ENCODE measurements at regions not wholly inside any gene's neighbourhood (a gene's known extent, or its start where the extent isn't known, plus 50 kb on each side); places are given as distances from the start of the nearest gene placed in this dataset.

- no peak overlapping the region for H3K4me3 Mint-ChIP-seq
- DNase-seq = no peak
- H3K4me1 Mint-ChIP-seq (ENCODE audit: low read depth) = no peaks in the 10 kb centered on the region
- H3K9me3 Mint-ChIP-seq = no peaks in the 10 kb centered on the region
- H3K27me3 Mint-ChIP-seq = no peaks in the 10 kb centered on the region
- no peak overlapping the region for H3K27ac Mint-ChIP-seq
- no peaks in the 10 kb centered on the region for H3K36me3 Mint-ChIP-seq (ENCODE audit: low read depth)
These were observed 336.4 kb downstream of the LRIG3 start for GRCh38 chr12:58583940-58584339.

- H3K4me1 Mint-ChIP-seq (ENCODE audit: low read depth) = no peaks in the 10 kb centered on the region
- H3K36me3 Mint-ChIP-seq (ENCODE audit: low read depth) = no peaks in the 10 kb centered on the region
- no peaks in the 10 kb centered on the region for H3K9me3 Mint-ChIP-seq
- DNase-seq = no peak
- H3K27ac Mint-ChIP-seq = no peak overlapping the region
- no peaks in the 10 kb centered on the region for H3K27me3 Mint-ChIP-seq
- H3K4me3 Mint-ChIP-seq = no peak overlapping the region
These were observed 335.4 kb downstream of the LRIG3 start for GRCh38 chr12:58584880-58585279.

GRCh38 chr12:58586762-58587161 lies 333.5 kb downstream of the LRIG3 start:
- Mint-ChIP-seq H3K4me1 (ENCODE audit: low read depth) (no peaks in the 10 kb centered on the region), H3K36me3 (ENCODE audit: low read depth) (no peaks in the 10 kb centered on the region), H3K4me3 (no peak overlapping the region), H3K27ac (no peak overlapping the region), H3K27me3 (no peaks in the 10 kb centered on the region), H3K9me3 (no peaks in the 10 kb centered on the region)
- no peak for DNase-seq

- Mint-ChIP-seq H3K9me3 (no peaks in the 10 kb centered on the region), H3K27me3 (no peaks in the 10 kb centered on the region), H3K27ac (no peak overlapping the region), H3K4me1 (ENCODE audit: low read depth) (no peaks in the 10 kb centered on the region), H3K36me3 (ENCODE audit: low read depth) (no peaks in the 10 kb centered on the region), H3K4me3 (no peak overlapping the region)
- no peak for DNase-seq
These were observed 331.5 kb downstream of the LRIG3 start for GRCh38 chr12:58588770-58589169.

GRCh38 chr12:58592475-58593207 lies 327.7 kb downstream of the LRIG3 start:
- no peaks in the 10 kb centered on the region for H3K27me3 Mint-ChIP-seq
- no peaks in the 10 kb centered on the region for H3K4me1 Mint-ChIP-seq (ENCODE audit: low read depth)
- H3K27ac Mint-ChIP-seq = no peak overlapping the region
- no peaks in the 10 kb centered on the region for H3K36me3 Mint-ChIP-seq (ENCODE audit: low read depth)
- H3K9me3 Mint-ChIP-seq = no peaks in the 10 kb centered on the region
- H3K4me3 Mint-ChIP-seq = no peak overlapping the region
- no peak for DNase-seq

- H3K27ac Mint-ChIP-seq = no peak overlapping the region
- DNase-seq = no peak
- no peaks in the 10 kb centered on the region for H3K36me3 Mint-ChIP-seq (ENCODE audit: low read depth)
- no peak overlapping the region for H3K4me3 Mint-ChIP-seq
- no peaks in the 10 kb centered on the region for H3K27me3 Mint-ChIP-seq
- no peaks in the 10 kb centered on the region for H3K4me1 Mint-ChIP-seq (ENCODE audit: low read depth)
- no peaks in the 10 kb centered on the region for H3K9me3 Mint-ChIP-seq
These were observed 326.6 kb downstream of the LRIG3 start for GRCh38 chr12:58593557-58594304.

DNA sequence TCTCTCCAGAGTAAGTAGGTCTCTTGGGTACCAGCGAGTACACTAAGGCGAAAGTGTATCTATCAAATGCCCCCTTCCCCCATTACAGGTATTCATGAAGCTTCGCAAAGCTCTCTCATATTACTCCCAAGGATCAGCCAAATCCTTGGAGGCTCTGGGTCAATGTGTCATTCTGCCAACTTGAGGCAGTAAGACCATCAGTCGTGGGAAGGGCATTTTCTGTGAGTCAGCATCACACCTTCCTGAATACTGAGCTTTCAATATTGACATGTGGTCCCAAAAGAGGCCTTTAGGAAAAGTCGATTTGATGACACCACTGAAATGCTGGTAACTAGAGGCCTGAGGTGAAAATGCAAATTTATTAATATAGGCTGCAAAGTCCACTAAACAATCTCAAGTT lies 323.9 kb downstream of the LRIG3 start:
- DNase-seq = no peak
- no peaks in the 10 kb centered on the region for H3K36me3 Mint-ChIP-seq (ENCODE audit: low read depth)
- no peaks in the 10 kb centered on the region for H3K27me3 Mint-ChIP-seq
- no peaks in the 10 kb centered on the region for H3K9me3 Mint-ChIP-seq
- no peaks in the 10 kb centered on the region for H3K4me1 Mint-ChIP-seq (ENCODE audit: low read depth)
- H3K4me3 Mint-ChIP-seq = no peak overlapping the region
- H3K27ac Mint-ChIP-seq = no peak overlapping the region

- no peaks in the 10 kb centered on the region for H3K27me3 Mint-ChIP-seq
- H3K36me3 Mint-ChIP-seq (ENCODE audit: low read depth) = no peaks in the 10 kb centered on the region
- no peaks in the 10 kb centered on the region for H3K4me1 Mint-ChIP-seq (ENCODE audit: low read depth)
- H3K4me3 Mint-ChIP-seq = no peak overlapping the region
- DNase-seq = no peak
- no peak overlapping the region for H3K27ac Mint-ChIP-seq
- H3K9me3 Mint-ChIP-seq = no peaks in the 10 kb centered on the region
These were observed 318.8 kb downstream of the LRIG3 start for GRCh38 chr12:58601529-58601928.

DNA sequence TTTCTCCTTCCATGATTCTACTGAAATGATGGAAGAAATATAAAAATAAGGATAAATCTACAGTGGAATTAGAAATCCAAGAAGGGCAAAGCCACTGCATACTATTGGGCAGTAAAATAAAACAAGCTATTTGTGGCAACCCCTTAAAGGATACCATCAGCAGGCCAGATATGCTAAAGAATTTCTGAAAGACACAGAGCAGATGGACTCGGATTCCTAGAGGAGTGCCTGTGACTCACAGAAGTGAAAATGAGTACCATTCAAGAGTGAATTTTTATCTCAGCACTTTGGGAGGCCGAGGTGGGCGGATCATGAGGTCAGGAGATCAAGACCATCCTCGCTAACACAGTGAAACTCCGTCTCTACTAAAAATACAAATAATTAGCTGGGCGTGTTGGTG lies 318.1 kb downstream of the LRIG3 start:
- DNase-seq = no peak
- no peaks in the 10 kb centered on the region for H3K9me3 Mint-ChIP-seq
- H3K27me3 Mint-ChIP-seq = no peaks in the 10 kb centered on the region
- H3K4me1 Mint-ChIP-seq (ENCODE audit: low read depth) = no peaks in the 10 kb centered on the region
- no peaks in the 10 kb centered on the region for H3K36me3 Mint-ChIP-seq (ENCODE audit: low read depth)
- H3K4me3 Mint-ChIP-seq = no peak overlapping the region
- no peak overlapping the region for H3K27ac Mint-ChIP-seq

- no peak overlapping the region for H3K4me3 Mint-ChIP-seq
- H3K4me1 Mint-ChIP-seq (ENCODE audit: low read depth) = no peaks in the 10 kb centered on the region
- H3K36me3 Mint-ChIP-seq (ENCODE audit: low read depth) = no peaks in the 10 kb centered on the region
- no peak for DNase-seq
- no peaks in the 10 kb centered on the region for H3K9me3 Mint-ChIP-seq
- H3K27ac Mint-ChIP-seq = no peak overlapping the region
- H3K27me3 Mint-ChIP-seq = no peaks in the 10 kb centered on the region
These were observed 317.6 kb downstream of the LRIG3 start for GRCh38 chr12:58602736-58603135.

DNA sequence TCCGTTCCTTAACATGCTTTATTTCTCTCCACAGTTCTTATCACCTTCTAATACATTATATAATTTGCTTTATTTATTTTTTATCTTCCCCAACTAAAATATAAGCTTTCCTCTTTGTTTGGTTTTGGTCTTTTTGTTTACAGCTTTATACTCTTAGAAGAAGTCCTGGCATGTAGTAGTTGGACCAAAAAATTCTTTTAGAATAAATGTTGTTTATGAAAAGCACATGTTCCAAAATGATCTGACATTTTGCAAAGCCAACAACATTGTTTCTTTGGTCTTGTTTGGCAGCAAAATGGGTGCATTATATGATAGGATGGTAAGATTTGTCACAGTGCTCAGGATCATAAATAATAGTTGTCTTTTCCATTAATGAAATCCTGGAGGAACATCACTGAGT lies 312.5 kb downstream of the LRIG3 start:
- Mint-ChIP-seq H3K4me3 (no peak overlapping the region), H3K27me3 (no peaks in the 10 kb centered on the region), H3K4me1 (ENCODE audit: low read depth) (no peaks in the 10 kb centered on the region), H3K36me3 (ENCODE audit: low read depth) (no peaks in the 10 kb centered on the region), H3K27ac (no peak overlapping the region), H3K9me3 (no peaks in the 10 kb centered on the region)
- no peak for DNase-seq

DNA sequence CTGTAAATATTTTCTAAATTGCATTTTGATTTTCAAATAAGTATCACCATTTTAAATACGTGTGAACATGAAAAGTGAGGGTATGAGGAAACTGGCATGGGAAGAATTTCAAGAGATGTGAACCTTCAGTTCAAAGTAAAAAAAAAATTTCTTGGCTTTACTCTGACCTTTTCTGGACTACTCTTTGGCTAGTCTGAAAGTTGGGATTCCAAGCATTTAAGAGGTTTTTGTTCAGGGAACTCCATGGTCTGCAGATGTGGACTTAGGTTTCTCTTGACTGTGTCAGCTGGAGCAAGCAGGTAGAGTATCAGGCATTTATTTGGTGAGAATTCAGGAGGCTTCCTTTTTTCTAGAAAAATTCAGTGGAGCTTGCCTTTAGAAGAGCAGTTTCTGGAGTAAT lies 311.6 kb downstream of the LRIG3 start:
- Mint-ChIP-seq H3K4me3 (no peak overlapping the region), H3K4me1 (ENCODE audit: low read depth) (no peaks in the 10 kb centered on the region), H3K36me3 (ENCODE audit: low read depth) (no peaks in the 10 kb centered on the region), H3K27me3 (no peaks in the 10 kb centered on the region), H3K9me3 (no peaks in the 10 kb centered on the region), H3K27ac (no peak overlapping the region)
- DNase-seq = no peak

DNA sequence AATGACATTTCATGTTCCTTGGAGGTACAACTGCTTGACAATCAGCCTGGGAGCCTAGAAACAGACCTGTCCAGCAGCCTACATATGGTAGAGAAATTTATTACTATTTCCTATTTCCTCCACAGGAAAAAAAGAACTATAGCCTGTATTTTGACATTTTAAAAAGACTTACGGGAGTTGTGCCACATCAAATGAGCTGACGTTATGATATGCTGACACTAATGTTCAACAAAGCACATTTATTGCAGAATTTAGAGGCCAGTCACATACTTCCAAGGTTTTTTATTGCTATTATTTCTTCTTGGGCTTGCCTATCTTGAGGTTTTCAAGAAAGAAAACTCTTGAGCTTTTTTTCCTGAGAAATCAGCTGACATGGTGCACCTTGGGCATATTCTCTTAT lies 305.3 kb downstream of the LRIG3 start:
- H3K9me3 Mint-ChIP-seq = peaks cover 9% of the 10 kb centered on the region
- no peaks in the 10 kb centered on the region for H3K27me3 Mint-ChIP-seq
- no peaks in the 10 kb centered on the region for H3K36me3 Mint-ChIP-seq (ENCODE audit: low read depth)
- DNase-seq = no peak
- H3K27ac Mint-ChIP-seq = no peak overlapping the region
- no peaks in the 10 kb centered on the region for H3K4me1 Mint-ChIP-seq (ENCODE audit: low read depth)
- no peak overlapping the region for H3K4me3 Mint-ChIP-seq

- Mint-ChIP-seq H3K36me3 (ENCODE audit: low read depth) (no peaks in the 10 kb centered on the region), H3K27ac (no peak overlapping the region), H3K4me3 (no peak overlapping the region), H3K4me1 (ENCODE audit: low read depth) (no peaks in the 10 kb centered on the region), H3K27me3 (no peaks in the 10 kb centered on the region), H3K9me3 (peaks cover 9% of the 10 kb centered on the region)
- DNase-seq = no peak
These were observed 304.7 kb downstream of the LRIG3 start for GRCh38 chr12:58615576-58615975.

- Mint-ChIP-seq H3K27ac (no peak overlapping the region), H3K27me3 (no peaks in the 10 kb centered on the region), H3K4me1 (ENCODE audit: low read depth) (no peaks in the 10 kb centered on the region), H3K9me3 (peaks cover 9% of the 10 kb centered on the region), H3K36me3 (ENCODE audit: low read depth) (no peaks in the 10 kb centered on the region), H3K4me3 (no peak overlapping the region)
- no peak for DNase-seq
These were observed 303.7 kb downstream of the LRIG3 start for GRCh38 chr12:58616618-58617017.

Measured in activated T-cell treated with anti-CD3 and anti-CD28 coated beads, Interleukin-2, amount 50 U/mL, for 24 hours (primary cell).